ENCODE measurements at regions not wholly inside any gene's neighbourhood (a gene's known extent, or its start where the extent isn't known, plus 50 kb on each side); places are given as distances from the start of the nearest gene placed in this dataset.

GRCh38 chr6:159493231-159493897 lies 199.7 kb downstream of the SOD2 start:
- TF ChIP-seq POLR2AphosphoS5 (IDR thresholded peaks at IDR 0.05; ENCODE audit: low read depth, low read length) (no peak), REST (IDR thresholded peaks at IDR 0.05; ENCODE audit: insufficient read depth in 1 of 2, low read depth in 2 of 2, low read length in 2 of 2) (no peak), TAF1 (IDR thresholded peaks at IDR 0.05; ENCODE audit: borderline replicate concordance, insufficient read depth, low read length) (no peak), SIN3A (IDR thresholded peaks at IDR 0.05; ENCODE audit: borderline replicate concordance, insufficient read depth, low read length) (no peak)
